IMR-90 (cell line): ENCODE measurements at regions not wholly inside any gene's neighbourhood (a gene's known extent, or its start where the extent isn't known, plus 50 kb on each side); places are given as distances from the start of the nearest gene placed in this dataset.

Source experiments
- RAD21 ChIP-seq: IDR thresholded peaks from 2 replicates; pipeline ENCODE4 v1.6.1; 2012; ENCODE audit warnings: low read length, improper control_type of control experiment
- RCOR1 ChIP-seq: IDR thresholded peaks from 2 replicates; pipeline ENCODE4 v1.6.1; 2012; ENCODE audit warnings: mild to moderate bottlenecking, low read length, improper control_type of control experiment; ENCODE audit not compliant: insufficient replicate concordance
- TF ChIP-seq, protein P1 (sequence below): conservative IDR thresholded peaks from 2 replicates; pipeline ENCODE4 v1.5.1; 2012; ENCODE audit warnings: mild to moderate bottlenecking, low read depth, low read length, improper control_type of control experiment

DNA sequence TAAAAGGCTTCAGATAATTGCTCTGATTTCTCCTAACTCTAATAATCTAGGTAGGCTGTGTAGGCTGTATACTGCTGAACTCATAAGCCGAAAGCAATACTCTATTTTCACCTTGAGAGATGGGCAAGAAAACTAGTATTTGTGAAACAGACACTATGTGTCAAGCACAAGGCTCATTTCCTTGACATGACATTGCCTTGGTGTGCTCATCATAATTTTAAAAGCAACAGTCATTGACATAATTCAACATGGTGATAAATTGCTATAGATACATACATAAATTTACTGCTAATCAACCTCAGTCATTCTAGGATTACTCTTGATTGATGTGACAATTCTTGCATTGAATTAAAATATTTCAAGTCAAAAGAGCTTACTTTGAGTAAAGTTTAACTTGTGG lies 304.7 kb downstream of the CNTN3 start:
- TF ChIP-seq, protein P1, sequence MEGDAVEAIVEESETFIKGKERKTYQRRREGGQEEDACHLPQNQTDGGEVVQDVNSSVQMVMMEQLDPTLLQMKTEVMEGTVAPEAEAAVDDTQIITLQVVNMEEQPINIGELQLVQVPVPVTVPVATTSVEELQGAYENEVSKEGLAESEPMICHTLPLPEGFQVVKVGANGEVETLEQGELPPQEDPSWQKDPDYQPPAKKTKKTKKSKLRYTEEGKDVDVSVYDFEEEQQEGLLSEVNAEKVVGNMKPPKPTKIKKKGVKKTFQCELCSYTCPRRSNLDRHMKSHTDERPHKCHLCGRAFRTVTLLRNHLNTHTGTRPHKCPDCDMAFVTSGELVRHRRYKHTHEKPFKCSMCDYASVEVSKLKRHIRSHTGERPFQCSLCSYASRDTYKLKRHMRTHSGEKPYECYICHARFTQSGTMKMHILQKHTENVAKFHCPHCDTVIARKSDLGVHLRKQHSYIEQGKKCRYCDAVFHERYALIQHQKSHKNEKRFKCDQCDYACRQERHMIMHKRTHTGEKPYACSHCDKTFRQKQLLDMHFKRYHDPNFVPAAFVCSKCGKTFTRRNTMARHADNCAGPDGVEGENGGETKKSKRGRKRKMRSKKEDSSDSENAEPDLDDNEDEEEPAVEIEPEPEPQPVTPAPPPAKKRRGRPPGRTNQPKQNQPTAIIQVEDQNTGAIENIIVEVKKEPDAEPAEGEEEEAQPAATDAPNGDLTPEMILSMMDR = no peak
- no peak for TF ChIP-seq RAD21
- TF ChIP-seq RCOR1 = no peak
